ENCODE measurements at regions not wholly inside any gene's neighbourhood (a gene's known extent, or its start where the extent isn't known, plus 50 kb on each side); places are given as distances from the start of the nearest gene placed in this dataset.

DNA sequence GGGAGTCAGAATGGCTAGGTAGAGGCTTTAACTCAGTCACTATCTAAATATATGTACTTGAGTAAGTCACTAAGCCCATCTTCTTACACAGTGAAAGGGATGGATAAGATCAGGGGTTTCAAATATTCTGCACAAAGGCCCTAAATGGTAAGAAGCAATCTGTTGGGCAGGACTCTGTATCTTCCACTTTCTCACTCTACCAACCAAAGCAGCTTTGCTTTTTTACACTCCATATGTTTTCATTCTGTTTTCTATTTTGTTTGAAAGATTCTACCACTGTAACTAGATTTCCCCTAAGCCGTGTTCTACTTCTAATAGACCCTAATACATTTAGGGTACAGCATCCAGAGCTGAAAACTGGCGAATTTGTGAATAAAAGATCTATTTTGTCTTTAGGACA lies 477.5 kb upstream of the NMUR2 start:
- DNase-seq (ENCODE audit: low read depth): no peak

DNA sequence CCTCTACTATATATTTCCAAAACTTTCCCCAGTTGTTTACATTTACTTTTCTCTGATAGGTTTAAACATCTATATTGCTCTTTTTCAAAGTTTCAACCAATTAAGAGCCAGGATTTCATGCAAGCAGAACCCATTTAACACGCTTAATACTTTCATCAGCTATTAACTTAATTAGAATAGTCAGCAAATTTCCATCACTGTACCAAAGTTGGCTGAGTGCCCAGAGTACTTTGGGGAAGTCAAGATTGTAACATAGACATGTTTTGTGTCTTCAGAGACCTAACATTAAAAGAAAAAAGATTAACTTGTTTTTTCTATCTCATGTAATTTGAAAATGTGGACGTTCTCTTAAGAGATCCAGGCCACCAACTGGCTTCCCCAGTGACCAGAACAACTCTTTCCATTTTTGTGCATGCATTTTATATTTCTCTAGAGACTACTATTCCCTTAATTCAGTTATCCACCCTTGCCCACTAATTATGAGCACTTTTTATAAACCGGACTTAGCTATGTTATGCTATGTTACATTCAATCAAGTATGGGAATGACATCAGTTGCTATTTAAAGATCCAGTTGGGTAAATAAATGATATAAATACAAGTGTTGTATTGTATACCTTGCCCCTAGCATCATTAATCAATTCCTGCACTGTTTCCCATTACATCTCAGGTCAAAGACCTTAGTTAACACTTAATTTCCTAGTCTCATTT lies 478.1 kb upstream of the NMUR2 start:
- no peak for DNase-seq (ENCODE audit: low read depth)

DNA sequence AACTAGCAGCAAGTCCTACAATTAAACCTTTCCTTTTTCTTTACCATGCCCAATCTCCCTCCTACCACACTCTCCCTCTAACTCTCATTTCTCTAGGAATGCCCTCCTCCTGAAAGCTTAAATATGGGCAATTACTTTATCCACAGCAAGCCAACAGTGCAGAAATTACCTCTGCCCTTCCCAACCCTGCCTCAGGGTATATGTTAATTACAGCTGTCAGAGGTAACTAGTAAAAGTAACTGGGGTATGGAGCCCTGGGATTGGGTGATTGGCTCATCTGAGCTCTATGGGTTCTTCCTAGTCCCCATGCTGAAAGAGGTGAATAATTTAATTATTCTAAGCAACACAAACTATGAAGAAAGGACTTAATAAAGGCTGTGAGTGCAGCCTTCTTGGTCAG lies 478.9 kb upstream of the NMUR2 start:
- DNase-seq (ENCODE audit: low read depth): no peak

DNA sequence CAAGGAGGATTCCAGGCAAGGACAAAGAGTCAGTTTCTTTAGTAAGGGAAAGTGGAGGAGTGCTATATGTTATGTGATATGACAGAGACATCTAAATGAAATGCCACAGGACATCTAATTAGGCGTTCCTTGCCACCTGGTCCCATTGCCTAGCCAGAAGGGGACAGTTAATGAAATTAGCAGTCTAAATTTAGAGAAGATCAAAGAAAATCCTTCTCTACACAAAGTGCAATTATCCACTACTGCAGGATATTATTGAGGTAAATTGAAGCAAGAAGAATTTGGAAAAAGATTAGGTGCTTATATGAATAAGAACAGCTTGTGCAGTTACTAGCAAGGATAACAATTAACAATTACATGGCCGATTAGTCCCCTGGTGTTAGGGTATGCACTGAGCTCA lies 495.3 kb upstream of the NMUR2 start:
- DNase-seq (ENCODE audit: low read depth): no peak

DNA sequence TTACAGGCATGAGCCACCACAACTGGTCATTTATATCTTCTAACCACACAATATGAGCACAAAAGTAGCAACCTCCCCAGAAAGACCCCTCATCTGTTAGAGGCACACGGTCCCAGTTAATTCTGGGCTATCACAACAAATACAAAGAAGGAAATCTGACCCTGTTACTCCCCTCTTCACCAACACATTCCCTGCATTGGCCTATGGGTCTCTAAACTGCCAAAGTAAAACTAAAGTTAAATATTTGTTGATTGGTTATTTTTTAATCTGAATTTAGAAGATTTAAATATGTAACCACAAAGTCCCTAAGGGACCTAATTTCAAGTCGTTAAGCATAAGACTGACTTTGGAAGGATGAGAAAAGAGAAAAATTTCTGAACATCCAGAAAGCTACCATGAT lies 496.7 kb upstream of the NMUR2 start:
- DNase-seq (ENCODE audit: low read depth): no peak

DNA sequence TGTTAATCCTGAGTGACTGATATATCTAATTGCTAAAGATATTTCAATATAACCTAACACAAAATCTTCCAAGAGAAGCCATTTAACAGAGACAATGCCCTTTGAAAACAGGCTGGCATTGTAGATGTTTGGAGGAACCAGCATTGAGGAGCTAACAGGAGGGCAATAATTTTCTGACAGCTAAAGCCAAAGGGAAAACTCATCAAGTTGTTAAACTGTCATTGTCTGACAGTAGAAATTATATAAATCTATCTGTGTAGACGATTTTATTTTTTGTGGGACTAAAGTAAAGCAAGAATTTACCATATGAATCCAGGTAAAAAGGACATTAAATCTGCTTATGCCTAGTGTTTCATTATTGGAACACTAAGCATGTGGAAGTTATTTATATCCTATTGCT lies 500.2 kb upstream of the NMUR2 start:
- DNase-seq (ENCODE audit: low read depth): no peak

DNA sequence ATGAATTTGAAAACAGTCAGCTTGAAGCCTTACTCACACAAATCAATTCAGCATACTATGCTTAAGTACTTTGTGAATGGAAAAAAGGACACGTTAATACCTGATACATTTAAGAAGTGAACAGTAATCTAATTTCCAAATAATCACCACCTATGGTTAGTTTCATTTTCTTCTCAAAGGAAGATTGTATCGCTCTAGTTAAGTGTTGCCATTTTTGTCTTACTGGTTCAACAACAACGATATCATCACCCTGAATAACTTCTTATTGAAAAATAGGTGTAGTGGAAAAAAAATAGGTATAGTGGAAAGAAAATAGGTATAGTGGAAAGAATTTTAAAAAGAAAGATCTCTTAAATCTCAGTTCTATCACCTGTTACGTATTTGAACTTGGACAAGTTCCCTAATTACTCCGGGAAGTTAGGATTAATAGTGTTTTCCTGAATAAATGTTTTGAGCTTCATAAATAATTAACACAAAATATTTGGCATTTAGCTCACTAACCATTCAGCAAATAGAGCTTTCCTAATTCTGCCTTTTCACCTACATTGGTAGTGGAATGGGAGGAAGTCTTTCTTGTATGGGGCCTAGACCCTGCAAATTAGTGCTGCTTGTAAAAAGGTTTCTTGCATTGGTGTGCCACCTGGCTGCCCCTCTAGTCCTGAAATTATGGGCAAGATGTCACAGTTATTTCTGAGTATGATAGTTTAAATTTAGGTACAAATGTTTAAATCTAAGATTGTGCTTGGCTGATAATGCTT lies 502.6 kb upstream of the NMUR2 start:
- no peak for DNase-seq (ENCODE audit: low read depth)

DNA sequence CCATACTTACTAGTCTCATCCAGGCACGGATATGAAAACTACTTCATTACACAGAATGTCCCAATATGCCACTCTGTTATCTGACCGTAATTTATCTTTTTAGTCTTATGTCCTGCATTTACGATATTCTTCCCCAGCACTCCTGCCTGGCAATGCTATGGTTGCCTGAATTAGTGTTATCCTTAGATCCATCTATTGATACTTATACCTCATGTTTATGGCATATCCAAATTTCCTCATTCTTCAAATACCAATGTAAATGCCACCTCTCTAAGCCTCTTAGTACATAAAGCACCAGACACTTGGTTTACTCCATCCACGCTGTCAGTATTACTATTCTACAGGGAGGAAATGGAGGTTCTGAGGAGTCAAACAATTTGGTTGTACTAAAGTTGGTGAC lies 507.8 kb upstream of the NMUR2 start:
- no peak for DNase-seq (ENCODE audit: low read depth)

DNA sequence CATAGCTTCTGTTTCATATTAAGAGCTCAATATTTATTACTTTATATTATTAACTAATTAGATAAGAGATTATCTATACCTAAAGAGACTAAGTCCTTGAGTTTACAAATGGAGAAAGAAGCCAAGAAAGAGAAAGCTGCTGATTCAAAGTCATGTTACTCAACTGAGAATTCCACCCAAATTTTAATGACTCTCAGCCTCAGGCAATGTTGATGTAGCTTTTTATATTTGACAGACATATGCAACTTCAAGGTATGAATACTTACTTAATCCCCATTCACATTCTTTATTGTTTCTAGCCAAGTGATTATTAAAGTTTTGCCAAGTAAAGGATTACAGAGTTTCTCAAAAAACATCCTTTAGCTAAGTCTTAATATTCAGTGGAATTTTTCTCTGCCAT lies 527.5 kb upstream of the NMUR2 start:
- DNase-seq (ENCODE audit: low read depth): no peak

DNA sequence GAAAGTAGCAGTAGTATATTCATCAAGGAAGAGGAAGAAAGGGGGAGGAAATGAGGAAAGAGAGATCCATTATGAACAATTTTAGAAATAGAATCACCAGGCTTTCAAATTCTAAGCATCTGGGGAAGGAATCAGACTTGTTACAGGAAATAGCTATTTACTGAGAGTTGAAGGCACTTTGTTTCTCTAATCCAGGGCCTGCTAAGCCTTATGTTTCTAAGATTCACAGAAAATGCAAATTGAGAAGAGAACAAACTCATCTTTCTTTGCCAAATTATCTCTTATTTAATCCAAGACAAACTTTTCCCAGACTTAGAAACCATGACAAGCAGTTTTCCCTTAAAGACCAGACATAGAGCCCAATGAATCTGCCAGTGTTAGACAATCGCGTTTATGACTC lies 528.0 kb upstream of the NMUR2 start:
- DNase-seq (ENCODE audit: low read depth): no peak

DNA sequence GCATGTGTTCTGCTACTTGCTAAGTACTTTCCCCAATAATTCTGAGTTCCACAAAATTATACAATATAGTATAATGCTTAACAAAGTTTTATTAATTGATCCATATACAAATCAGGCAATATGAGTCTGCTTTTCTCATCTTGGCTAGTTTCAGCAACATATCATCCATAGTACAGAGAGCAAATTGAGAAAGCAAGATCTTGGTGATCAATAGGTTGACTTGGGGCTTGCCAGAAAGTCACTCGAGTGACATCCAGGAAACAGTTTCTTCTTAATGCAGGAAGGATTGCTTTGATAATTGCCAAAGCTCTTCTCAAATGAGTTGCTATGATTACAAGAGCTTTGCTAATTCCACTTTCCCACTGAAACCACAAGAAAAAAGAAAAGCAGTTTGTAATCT lies 533.6 kb upstream of the NMUR2 start:
- no peak for DNase-seq (ENCODE audit: low read depth)

DNA sequence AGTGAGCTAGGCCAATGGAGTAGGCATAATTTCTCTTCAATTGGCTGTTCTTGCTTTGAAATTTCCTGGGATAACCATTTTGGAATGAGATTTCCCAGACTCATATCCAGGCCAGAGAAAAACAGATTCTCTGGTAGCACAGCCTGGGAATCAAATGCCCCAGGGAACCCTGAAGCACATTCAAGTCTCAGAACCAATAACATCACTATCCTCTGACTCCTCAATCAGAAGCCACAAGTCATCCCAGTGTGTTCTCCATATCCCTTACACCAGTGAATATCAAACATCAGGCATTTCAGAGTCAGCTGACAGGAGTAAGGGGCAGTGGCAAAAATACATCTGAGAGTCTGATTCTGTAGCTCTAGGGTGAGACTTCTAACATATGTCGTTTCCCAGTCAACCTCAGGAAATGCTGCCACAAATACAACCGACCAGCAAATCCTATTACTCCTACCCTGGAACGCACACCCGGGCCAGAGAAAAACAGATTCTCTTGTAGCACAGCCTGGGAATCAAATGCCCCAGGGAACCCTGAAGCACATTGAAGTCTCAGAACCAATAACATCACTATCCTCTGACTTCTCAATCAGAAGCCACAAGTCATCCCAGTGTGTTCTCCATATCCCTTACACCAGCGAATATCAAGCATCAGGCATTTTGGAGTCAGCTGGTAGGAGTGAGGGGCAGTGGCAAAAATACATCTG lies 537.7 kb upstream of the NMUR2 start:
- no peak for DNase-seq (ENCODE audit: low read depth)

DNA sequence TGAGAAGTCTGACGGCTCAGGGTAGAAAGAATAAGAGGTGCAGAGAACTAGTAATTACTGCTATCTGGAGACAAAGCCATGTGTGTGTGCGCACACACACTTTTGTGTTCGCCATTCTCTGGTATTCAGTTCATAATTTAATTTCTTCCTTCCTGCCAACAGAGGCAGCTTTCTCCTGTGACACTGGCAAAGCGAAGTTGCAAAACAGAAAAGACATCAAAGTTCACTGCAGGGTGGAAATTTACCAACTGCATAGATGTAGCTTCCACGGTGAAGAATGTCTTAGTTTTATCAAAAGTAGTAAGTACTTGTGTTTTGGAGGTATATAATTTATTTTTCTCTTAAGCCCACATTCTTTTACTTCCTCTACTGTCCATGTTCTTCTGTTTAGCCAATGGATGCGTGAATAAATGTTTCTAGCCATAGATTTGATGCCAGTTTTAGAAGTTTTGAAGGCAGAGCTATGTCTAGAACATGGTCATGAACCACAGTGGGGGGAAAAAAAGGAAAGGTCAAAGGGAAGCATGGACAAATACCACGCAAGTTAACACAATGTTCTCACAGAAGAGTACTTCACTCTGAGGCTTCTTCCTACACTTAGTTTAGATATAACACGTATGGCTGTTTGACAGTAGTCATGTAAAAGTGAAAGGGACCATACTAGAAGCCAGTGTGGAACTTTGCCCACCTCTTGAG lies 536.5 kb upstream of the GRIA1 start:
- no peak for DNase-seq (ENCODE audit: low read depth)

DNA sequence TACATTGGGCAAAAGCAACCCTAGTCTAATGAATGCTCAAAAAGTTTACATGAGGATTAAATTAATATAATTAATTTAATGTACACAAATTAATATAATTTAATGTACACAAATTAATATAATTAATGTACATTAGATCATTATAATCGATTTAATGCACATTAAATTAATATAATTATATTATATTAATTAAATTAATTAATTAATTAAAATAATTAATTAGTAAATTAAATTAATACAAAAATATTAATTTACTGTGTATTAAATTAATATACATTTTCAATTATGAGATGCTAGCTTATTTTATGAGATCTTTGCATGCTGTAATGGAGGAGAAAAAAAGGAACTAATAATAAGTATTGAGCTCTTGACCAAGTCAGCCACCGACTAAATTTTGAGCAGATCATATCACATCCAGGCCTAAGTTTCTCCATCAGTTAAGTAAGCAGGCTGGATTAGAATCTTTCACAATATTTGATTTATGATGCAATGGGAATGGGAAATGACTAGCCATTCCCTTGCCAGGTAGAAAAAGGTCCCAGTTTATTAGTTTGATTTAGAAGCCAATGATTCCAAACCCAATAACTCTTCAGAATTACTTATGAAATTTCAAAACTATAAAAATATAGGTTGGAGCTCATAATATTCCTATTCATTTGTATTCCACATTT lies 533.4 kb upstream of the GRIA1 start:
- DNase-seq (ENCODE audit: low read depth): no peak

DNA sequence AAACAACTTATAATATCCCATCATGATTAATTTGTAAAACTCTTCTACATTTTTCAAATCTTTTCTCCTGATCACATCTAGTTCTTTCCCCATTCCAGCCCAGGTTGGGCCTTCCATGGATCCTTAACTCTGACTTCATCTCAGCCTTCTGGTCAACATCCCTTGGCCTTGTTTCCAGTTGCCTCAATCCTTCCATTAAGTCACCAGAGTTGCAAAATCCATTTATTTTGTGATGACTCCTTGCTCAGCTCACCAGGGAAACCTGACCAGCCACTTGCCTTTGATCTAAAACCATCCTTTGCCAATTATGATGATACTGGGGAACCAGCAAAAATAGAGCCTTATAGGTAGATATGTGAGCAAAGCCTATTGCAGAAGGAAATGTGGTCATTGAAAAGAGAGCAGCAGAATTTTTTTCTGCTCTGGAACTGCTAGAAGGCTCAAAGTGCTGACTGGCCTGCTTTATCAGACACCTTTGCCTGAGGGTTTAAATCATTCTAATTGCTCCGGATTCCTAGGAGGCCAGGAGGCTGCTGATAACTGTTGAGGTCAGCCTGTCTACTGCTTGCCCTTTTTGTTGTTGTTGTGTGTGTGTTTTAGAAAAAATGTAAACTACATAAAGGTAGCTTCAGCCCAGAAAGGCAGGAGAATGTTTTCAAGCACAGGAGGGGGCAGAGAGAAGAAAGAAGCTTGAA lies 512.2 kb upstream of the GRIA1 start:
- no peak for DNase-seq (ENCODE audit: low read depth)

DNA sequence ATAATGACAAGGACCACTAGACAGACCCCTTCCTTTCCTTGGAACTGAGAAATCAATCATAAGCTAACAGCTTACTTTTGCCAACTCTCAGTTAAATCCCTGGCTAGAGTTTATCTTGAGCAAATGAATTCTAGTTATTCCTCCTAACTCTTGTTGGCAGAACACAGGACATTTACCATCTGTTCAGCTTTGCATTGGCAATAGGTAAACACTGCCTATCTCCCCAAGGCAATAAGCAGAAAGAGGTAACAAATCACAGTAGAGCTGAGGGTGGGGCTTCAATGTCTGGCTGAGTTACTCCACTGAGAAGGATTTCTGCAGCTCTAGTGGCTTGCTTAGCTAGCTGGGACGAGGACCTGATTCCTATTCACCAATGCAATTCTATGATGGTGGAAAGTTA lies 503.3 kb upstream of the GRIA1 start:
- no peak for DNase-seq (ENCODE audit: low read depth)

DNA sequence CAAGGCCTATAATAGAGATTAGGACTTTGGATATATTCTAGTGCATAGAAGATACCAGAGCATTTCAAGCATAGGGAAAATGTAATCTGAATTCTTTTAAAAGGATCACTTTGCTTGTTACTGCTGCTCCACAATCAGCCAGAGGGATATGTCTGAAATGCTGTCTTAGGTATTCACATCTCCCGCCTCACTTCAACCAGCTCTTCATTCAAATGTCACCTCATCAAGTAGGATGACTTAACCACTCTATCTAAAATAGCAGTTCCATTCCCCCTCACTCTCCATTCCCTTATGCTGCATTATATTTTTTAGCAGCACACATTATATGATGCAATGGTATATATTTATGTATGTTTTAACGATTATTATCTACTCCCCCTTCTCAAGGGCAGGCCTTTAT lies 500.3 kb upstream of the GRIA1 start:
- no peak for DNase-seq (ENCODE audit: low read depth)

DNA sequence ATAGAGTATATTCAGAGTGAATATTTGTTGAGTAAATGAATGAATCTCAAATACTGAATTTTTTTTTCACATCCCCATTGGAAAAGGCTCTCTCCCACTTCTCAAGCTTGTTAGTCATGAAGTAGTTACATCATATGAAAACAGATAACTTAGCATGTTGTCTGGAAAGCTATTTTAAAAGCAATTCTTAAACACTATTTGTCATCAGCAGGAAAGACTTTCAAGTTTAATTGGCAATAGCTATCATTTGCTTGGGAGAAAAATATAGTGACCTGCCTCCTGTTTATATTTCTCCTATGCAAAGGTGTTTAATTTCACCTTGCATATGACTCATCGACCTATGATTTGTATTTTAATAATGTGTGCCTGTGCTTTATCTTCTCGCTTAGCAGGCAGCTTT lies 499.8 kb upstream of the GRIA1 start:
- no peak for DNase-seq (ENCODE audit: low read depth)

DNA sequence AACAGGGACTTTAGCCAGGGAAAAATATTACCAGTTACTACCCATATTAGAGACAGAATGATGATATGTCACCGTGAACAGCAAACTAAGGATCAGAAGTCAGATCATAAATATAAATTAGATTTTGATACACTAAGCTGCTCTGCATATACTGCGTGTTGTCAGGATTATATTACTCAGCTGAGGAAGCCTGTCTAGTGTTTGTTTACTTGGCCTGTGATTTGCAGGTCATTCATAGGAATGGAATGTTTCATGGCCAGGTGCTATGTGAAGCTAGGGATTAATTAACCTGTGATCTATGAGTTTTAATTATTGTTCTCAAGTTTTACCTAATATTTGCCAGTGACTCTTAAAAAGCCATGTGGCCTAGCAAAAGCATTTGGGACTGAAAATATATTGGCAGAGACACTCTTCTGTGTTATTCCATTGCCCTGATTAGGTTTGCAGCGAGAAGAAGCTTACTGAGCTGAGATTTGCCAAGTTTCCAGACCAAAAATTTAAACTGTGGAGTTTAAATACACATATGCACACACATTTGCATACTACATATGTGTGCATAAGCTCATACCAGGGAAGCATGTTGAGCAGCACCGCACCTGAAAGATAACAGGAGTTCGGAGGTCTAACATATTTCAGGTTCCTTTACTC lies 496.3 kb upstream of the GRIA1 start:
- no peak for DNase-seq (ENCODE audit: low read depth)

DNA sequence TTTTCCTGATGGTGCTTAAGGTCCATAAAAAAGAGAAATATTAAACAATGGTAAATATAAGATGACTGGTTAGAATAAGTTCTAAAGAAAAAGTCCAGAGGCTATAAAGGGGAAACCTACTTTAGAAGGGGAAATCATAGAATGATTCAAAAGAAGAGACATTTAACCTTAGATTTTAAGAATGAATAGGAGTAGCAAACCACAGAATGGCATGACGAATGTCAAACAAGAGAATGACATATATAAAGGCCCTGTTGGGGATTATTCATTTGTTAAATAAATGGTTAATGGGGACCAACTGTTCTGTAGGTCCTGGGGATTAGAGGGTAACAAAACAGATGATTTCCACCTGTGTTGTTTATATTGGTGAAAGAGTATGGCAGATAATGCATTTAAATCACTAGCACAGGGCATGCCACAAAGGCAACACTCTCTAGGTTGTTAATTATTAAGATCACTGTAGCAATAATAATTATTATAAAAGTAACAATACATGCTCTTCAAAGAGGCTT lies 495.2 kb upstream of the GRIA1 start:
- no peak for DNase-seq (ENCODE audit: low read depth)

DNA sequence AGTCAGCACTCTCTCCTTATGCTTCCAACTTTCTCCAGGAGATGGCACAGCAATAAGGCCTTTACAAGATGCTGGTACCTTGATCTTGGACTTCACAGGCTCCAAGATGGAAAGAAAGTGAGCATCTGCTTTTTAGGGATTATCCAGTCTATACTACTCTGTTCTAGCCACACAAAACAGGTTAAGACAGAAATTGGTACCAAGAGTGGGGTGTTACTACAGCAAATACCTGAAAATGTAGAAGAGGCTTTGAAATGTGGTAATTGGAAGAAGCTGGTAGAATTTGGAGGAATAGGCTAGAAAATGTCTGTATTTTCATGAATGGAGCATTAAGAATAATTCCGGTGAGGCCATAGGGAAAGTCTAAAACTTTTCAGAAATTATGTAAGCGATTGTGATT lies 484.8 kb upstream of the GRIA1 start:
- DNase-seq (ENCODE audit: low read depth): no peak

Measured in fibroblast of the conjunctiva (primary cell).